MM.1S (cell line): ENCODE measurements at regions not wholly inside any gene's neighbourhood (a gene's known extent, or its start where the extent isn't known, plus 50 kb on each side); places are given as distances from the start of the nearest gene placed in this dataset.
"Not testable (repeated sequence)": the region's sequence is repeated elsewhere in the genome, so short reads cannot be mapped to it uniquely, and the experiment has no call there.

Experiments
- CTCF ChIP-seq: fragments of 300-600 bp; sonication (generic); IDR thresholded peaks from 2 replicates; pipeline ENCODE4 v1.5.1; 2016; ENCODE audit warnings: antibody characterized with exemption, low read length, mixed read lengths
- EZH2 ChIP-seq: fragments of 300-600 bp; sonication (generic); optimal IDR thresholded peaks from 2 replicates; pipeline ENCODE3; 2017; ENCODE audit warnings: low read depth, mild to moderate bottlenecking, antibody characterized with exemption, low read length, mixed read lengths
- EZH2phosphoT487 ChIP-seq: fragments of 300-600 bp; sonication (generic); IDR thresholded peaks from 2 replicates; pipeline ENCODE4 v1.6.1; 2018; ENCODE audit warnings: antibody characterized with exemption, low read length

- not testable (repeated sequence) for TF ChIP-seq CTCF, EZH2phosphoT487, EZH2
Observed at GRCh38 chr1:94657776-94658175, 116.2 kb upstream of the F3 start.
